ENCODE measurements at regions not wholly inside any gene's neighbourhood (a gene's known extent, or its start where the extent isn't known, plus 50 kb on each side); places are given as distances from the start of the nearest gene placed in this dataset.

DNA sequence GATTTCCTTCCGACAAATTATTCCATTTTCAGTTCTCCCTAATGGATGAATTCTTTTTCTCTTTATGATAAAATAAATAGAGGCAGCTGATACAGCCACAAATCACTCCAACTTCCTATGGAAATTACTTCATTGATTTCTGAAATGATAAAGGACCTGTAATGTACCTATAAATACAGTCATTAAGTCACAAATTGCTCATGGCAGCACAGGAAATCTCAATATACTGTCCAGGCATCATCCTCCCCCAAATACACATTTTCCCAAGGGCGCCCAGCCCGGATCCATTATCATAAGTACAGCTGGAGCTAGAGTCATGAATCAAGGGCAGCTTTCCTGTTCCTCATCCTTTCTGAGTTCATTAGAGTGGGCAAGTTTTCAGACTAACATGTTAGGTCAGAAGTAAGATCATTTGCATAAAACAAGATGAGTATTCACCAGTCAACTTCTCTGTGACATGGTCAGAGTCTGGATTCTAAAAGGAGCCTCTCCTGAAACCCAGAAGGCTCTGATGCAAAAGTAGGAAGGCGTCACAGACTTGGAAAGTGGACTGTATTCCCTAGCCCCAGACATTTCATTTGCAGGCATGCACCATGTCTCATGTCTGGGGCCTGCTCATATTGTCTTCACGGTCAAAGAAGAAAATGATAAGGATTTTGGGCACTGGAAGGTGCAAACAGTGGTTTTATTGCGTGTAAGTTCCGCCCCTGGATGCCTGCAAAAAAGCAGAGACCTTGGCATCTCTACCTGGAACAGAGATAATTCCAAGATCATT, 383.2 kb downstream of the PLK2 start:
- CTCF ChIA-PET = no interaction called here
- no peaks in the 10 kb centered on the region for H3K4me1 Mint-ChIP-seq
- no peak for DNase-seq
- H3K9me3 Mint-ChIP-seq = no peaks in the 10 kb centered on the region
- H3K4me3 Mint-ChIP-seq = no peak overlapping the region
- H3K27ac Mint-ChIP-seq = no peak overlapping the region
- no peaks in the 10 kb centered on the region for H3K27me3 Mint-ChIP-seq
- H3K36me3 Mint-ChIP-seq = no peaks in the 10 kb centered on the region

DNA sequence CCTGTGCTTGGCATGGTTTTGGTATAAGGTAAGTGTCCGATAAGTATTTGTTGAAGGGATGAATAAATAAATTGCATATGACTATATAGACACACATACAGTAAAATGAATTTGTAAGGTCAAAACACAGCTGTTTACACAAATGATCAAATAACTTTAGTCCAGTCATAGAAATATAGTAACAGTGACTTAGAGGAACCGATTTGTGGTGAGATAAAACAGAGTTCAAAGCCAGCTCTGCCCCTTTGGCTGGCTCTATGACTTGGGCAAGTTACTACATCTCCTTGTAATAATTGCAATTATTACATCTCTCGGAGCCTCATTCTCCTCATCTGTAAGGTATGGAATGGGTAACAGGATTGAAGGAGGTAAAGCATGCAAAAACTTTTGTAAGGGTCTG, 384.0 kb downstream of the PLK2 start:
- CTCF ChIA-PET = no interaction called here
- H3K27ac Mint-ChIP-seq = no peak overlapping the region
- no peaks in the 10 kb centered on the region for H3K36me3 Mint-ChIP-seq
- H3K9me3 Mint-ChIP-seq = no peaks in the 10 kb centered on the region
- H3K27me3 Mint-ChIP-seq = no peaks in the 10 kb centered on the region
- no peak overlapping the region for H3K4me3 Mint-ChIP-seq
- no peaks in the 10 kb centered on the region for H3K4me1 Mint-ChIP-seq
- no peak for DNase-seq

DNA sequence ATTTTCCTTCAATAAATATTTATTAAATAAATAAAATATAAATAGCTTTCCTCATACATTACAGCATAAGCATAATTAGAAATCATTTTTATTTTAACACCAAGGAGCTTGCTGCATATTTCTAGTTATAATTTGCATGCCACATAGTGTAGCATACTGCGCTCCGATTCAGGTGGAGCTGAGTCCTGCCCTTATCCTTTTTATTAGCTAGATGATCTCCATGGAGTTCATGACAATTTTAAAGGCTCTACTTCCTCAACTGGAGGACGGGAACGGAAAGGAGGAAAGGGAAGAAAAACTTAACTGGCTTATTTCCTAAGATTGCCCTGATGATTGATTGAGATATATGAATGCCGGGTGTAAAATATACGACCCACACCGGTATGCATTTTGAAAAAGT, 385.2 kb downstream of the PLK2 start:
- H3K4me1 Mint-ChIP-seq = no peaks in the 10 kb centered on the region
- no peak for DNase-seq
- no peak overlapping the region for H3K4me3 Mint-ChIP-seq
- no peaks in the 10 kb centered on the region for H3K36me3 Mint-ChIP-seq
- H3K27me3 Mint-ChIP-seq = no peaks in the 10 kb centered on the region
- no peaks in the 10 kb centered on the region for H3K9me3 Mint-ChIP-seq
- CTCF ChIA-PET = no interaction called here
- no peak overlapping the region for H3K27ac Mint-ChIP-seq

DNA sequence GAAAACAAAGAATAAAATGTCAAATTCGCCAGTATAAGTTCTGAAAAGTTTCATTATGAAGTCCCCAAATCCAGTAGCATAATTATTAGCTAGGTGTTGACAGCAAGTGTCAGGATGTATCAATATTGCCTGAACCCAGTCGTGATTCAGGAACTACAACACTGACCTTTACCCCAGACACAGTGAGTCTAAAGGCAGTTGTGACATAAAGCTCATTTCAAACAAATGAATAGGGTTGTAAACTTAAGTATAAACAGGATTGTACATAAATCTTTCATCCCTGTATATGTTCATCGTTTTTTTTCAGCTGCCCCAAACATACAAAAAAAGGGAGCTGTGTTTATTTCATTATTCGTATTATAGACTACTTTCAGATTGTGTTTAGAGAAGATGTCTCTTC, 385.7 kb downstream of the PLK2 start:
- H3K27ac Mint-ChIP-seq = no peak overlapping the region
- H3K9me3 Mint-ChIP-seq = no peaks in the 10 kb centered on the region
- no peaks in the 10 kb centered on the region for H3K36me3 Mint-ChIP-seq
- CTCF ChIA-PET = no interaction called here
- H3K4me3 Mint-ChIP-seq = no peak overlapping the region
- no peak for DNase-seq
- no peaks in the 10 kb centered on the region for H3K4me1 Mint-ChIP-seq
- H3K27me3 Mint-ChIP-seq = no peaks in the 10 kb centered on the region

DNA sequence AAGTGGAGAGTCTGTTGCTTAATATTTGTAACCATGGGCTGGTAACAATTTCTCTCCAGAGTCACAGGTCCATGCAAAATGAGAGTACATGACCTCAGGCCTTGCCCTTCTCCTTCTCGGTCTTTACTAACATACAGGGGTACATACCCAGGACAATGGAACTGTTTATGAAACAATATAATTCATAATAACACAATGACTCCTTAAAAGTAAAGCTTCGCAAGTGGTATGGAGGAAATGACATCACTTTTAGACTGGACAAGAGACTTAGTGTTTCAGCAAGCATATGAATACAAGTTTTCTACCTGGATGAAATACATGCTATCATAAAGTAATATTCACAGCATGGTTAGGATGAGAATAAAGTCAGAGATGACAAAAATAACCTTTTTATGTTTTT, 386.6 kb downstream of the PLK2 start:
- no peaks in the 10 kb centered on the region for H3K9me3 Mint-ChIP-seq
- no peak overlapping the region for H3K27ac Mint-ChIP-seq
- no peaks in the 10 kb centered on the region for H3K36me3 Mint-ChIP-seq
- CTCF ChIA-PET = interaction anchor here (0.7 kb wide), 1 partner anchor 679 kb away, joined by 3 read pairs; no protein-coding TSS in a partner anchor
- no peaks in the 10 kb centered on the region for H3K27me3 Mint-ChIP-seq
- no peak for DNase-seq
- H3K4me1 Mint-ChIP-seq = no peaks in the 10 kb centered on the region
- H3K4me3 Mint-ChIP-seq = no peak overlapping the region

DNA sequence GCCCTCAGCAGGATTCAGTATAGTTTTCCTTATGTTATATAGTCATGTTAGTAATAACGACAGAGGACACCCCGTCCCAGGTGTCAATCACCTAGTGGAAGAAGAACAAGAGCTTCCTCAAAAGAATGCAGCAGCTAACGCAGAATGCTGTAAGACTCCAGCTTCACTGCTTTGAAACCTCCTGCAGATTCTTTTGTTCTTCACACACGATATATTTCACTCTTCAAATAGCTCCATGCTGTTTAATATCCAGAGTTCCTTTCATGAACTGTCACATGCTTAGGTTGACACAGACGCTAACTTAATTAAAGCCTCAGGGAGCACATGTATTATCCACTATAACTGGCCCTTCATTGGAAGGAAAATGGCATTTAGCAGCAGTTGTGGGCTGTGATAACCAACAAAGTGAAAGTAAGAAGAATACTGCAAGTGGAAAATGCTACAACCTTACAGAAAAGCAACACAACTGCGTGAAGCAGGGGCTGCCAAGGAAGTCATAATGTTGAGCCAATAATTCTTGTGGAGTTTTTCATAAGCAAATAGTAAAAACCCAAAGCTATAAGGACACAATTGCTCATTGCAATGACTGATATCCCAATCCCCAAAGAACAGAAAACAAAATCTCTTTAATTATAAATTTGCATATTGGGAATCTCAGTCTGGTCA, 387.5 kb downstream of the PLK2 start:
- DNase-seq = no peak
- CTCF ChIA-PET = interaction anchor here (0.6 kb wide), 1 partner anchor 50 kb away, joined by 3 read pairs; no protein-coding TSS in a partner anchor
- Mint-ChIP-seq H3K36me3 (no peaks in the 10 kb centered on the region), H3K4me1 (no peaks in the 10 kb centered on the region), H3K9me3 (no peaks in the 10 kb centered on the region), H3K27me3 (no peaks in the 10 kb centered on the region), H3K4me3 (no peak overlapping the region), H3K27ac (no peak overlapping the region)

DNA sequence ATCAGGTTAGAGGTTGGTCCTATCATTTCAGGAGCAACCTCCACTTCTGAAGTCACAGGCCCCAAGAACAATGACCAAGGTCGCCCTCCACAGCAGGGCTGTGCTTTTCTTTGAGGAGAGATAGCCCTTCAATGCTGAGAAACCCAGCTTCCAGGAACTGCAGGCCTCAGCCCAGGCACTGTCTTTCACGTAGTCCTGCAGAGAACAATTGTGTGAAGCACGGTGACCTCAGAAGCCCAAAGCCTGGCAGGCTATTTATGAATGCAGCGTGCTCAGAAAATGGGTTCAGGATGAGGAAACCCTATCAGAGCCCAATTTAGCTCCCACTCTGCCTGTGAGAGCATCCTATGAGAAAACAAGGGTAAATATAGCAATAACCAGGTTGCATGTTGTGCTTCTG, 388.3 kb downstream of the PLK2 start:
- CTCF ChIA-PET = no interaction called here
- Mint-ChIP-seq H3K9me3 (no peaks in the 10 kb centered on the region), H3K27me3 (no peaks in the 10 kb centered on the region), H3K4me3 (no peak overlapping the region), H3K4me1 (no peaks in the 10 kb centered on the region), H3K27ac (no peak overlapping the region), H3K36me3 (no peaks in the 10 kb centered on the region)
- DNase-seq = no peak

DNA sequence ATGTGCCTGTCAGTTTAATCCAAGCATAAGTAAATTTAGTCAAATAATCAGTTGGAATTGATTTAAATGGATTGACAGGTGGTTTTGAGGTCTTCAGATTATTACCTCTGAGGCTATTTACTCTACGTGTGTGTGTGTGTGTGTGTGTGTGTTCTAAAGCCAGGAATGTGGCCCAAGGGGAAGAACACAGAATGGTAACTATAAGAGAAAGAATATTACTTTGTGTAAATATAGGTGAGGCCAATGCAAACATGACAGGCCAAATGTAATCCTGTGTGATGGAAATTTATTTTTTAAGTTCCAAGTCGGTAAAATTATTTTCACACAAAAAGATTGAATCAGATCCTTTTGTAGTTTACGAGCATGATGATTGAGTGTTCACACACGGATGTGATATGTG, 390.0 kb downstream of the PLK2 start:
- Mint-ChIP-seq H3K27ac (no peak overlapping the region), H3K36me3 (no peaks in the 10 kb centered on the region), H3K4me1 (no peaks in the 10 kb centered on the region), H3K9me3 (no peaks in the 10 kb centered on the region), H3K27me3 (no peaks in the 10 kb centered on the region), H3K4me3 (no peak overlapping the region)
- no peak for DNase-seq
- CTCF ChIA-PET = no interaction called here

DNA sequence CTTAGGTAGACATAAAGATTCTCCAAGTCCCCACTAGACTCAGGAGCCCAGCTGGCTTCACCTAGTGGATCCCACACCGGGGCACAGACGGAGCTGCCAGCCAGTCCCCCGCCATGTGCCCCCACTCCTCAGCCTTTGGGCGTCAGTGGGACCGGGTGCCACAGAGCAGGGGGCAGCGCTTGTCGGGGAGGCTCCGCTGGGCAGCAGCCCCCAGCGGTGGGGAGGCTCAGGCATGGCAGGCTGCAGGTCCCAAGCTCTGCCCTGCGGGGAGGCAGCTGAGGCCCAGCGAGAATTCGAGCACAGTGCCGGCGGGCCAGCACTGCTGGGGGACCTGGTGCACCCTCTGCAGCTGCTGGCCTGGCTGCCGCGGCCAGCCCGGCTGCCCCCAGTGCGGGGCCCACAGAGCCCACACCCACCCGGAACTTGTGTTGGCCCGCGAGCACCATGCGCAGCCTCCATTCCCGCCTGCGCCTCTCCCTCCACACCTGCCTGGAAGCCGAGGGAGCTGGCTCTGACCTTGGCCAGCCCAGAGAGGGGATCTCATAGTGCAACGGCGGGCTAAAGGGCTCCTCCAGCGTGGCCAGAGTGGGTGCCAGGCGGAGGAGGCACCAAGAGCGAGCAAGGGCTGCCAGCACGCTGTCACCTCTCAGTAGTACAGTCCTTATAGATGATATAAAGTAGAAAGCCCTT, 390.7 kb downstream of the PLK2 start:
- DNase-seq = no peak
- H3K4me1 Mint-ChIP-seq = no peaks in the 10 kb centered on the region
- no peak overlapping the region for H3K27ac Mint-ChIP-seq
- H3K4me3 Mint-ChIP-seq = no peak overlapping the region
- no peaks in the 10 kb centered on the region for H3K27me3 Mint-ChIP-seq
- CTCF ChIA-PET = no interaction called here
- H3K9me3 Mint-ChIP-seq = no peaks in the 10 kb centered on the region
- no peaks in the 10 kb centered on the region for H3K36me3 Mint-ChIP-seq

DNA sequence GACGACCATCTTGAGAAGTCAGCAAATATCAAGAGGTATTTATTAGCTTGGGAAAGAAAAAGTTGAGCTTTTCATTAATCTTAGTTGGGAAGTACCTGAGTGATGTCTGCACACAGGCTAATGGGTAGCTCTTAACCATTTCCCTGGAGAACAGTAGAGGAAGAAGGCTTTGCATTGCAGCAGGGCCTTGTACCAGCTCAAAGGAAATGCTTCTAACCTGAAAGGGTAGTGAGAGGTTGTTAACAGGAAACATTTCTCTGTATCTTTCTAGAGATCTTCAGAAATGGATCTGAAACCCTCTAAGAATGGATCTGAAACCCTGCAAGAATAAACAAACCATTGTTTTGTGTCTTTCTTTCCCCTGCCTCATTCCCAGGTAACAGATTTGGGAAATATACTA, 393.3 kb downstream of the PLK2 start:
- Mint-ChIP-seq H3K4me1 (no peaks in the 10 kb centered on the region), H3K9me3 (no peaks in the 10 kb centered on the region), H3K36me3 (no peaks in the 10 kb centered on the region), H3K4me3 (no peak overlapping the region), H3K27me3 (no peaks in the 10 kb centered on the region), H3K27ac (no peak overlapping the region)
- DNase-seq = no peak
- CTCF ChIA-PET = no interaction called here

DNA sequence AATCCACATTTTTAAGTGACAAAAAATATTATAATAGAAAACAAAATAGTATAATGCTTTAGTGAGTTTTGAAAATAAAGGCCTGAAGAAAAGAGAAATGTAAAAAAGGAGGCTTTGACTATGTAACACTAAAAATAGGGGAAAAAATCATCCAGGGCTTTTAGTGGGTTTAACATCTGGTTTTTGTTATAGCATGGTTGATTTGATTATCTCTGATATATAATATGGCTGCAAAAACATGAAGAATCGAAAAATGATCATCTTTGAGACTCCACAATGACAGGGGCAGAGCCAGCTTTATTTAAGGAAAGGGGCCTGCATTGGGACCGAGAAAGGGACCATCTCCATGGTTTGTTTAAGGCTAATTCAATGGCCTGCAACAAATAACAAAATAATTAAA, 393.8 kb downstream of the PLK2 start:
- Mint-ChIP-seq H3K36me3 (no peaks in the 10 kb centered on the region), H3K9me3 (no peaks in the 10 kb centered on the region), H3K4me3 (no peak overlapping the region), H3K27me3 (no peaks in the 10 kb centered on the region), H3K4me1 (no peaks in the 10 kb centered on the region), H3K27ac (no peak overlapping the region)
- CTCF ChIA-PET = no interaction called here
- DNase-seq = no peak

DNA sequence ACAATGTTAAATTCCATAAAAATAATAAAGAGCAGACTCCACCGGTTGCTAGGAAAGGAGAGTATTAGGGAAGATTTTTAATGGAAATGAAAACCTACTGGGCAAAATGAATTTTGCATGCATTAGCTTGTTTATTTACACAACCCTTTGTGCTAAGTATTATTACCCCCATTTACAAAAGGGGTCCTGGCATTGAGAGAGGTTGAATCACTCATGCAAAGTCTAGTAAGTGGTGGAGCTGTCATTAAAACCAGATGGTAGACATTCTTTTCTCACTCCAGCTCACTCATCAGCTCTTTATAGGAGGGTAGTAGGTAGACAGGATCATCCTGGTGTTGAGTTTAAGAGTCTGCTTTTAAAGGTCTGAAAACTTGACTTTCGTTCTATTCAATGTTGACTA, 395.1 kb downstream of the PLK2 start:
- Mint-ChIP-seq H3K4me1 (no peaks in the 10 kb centered on the region), H3K4me3 (no peak overlapping the region), H3K27ac (no peak overlapping the region), H3K9me3 (no peaks in the 10 kb centered on the region), H3K27me3 (no peaks in the 10 kb centered on the region), H3K36me3 (no peaks in the 10 kb centered on the region)
- CTCF ChIA-PET = no interaction called here
- DNase-seq = no peak

DNA sequence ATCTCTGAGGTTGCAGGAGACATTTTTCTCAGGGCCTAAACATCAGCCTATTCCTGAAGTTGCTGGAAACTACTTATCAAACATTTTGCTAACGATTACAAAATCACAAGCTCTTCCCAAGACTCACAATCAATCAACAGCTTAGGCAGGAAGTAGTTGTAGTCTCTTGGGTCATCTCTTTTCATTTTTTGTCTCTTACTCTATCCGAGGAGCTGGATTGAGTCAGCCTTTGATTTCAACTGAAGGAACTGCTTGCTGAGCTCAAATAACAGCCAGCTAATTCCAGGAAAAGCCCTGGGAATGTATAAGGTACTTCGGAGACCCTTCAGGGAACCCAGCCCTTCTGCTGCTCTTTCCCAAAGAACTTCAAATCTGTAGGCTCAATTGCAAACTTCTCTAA, 398.9 kb downstream of the PLK2 start:
- Mint-ChIP-seq H3K27me3 (no peaks in the 10 kb centered on the region), H3K4me1 (no peaks in the 10 kb centered on the region), H3K4me3 (no peak overlapping the region), H3K27ac (no peak overlapping the region), H3K9me3 (no peaks in the 10 kb centered on the region), H3K36me3 (no peaks in the 10 kb centered on the region)
- no peak for DNase-seq
- CTCF ChIA-PET = no interaction called here

DNA sequence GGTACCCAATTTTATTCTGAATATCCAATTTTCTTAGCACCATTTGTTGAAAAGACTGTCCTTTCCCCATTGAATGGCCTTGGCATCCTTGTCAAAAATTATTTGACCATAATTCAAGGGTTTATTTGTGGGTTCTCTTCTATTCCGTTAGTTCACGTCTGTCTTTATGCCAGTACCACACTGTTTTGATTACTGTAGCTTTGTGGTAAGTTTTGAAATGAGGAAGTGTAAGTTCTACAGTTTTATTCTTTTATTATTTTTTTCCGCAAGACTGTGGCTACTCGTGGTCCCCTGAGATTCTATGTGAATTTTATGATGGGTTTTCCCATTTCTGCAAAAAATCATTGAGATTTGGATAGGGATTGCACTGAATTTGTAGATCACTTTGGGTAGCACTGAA, 402.6 kb downstream of the PLK2 start:
- no peak overlapping the region for H3K4me3 Mint-ChIP-seq
- CTCF ChIA-PET = no interaction called here
- no peaks in the 10 kb centered on the region for H3K27me3 Mint-ChIP-seq

DNA sequence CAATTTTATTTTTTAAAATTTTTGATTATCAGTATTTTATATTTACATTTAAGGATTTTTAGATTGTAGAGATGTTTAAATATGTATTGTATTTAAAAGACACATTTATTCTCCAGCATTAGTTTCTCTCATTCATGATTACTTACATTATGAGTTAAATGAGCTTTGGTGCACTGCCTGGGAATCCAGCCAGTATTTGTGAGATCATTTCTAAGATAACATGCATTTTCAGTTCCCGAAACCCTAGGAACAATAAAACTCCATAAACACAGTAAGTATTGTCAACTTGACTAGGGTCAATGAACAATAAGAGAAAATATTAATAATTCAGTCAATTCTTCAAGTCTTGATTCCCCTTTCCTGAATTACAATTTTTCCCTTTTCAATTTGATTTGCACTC, 403.3 kb downstream of the PLK2 start:
- no peak for DNase-seq
- Mint-ChIP-seq H3K4me1 (no peaks in the 10 kb centered on the region), H3K4me3 (no peak overlapping the region), H3K36me3 (no peaks in the 10 kb centered on the region), H3K27ac (no peak overlapping the region), H3K27me3 (no peaks in the 10 kb centered on the region), H3K9me3 (peaks cover 6% of the 10 kb centered on the region)
- CTCF ChIA-PET = no interaction called here

More for the DNA sequence above, 402.6 kb downstream of the PLK2 start:
- no peak for DNase-seq
- Mint-ChIP-seq H3K36me3 (no peaks in the 10 kb centered on the region), H3K27ac (no peak overlapping the region), H3K4me1 (no peaks in the 10 kb centered on the region), H3K9me3 (peaks cover 5% of the 10 kb centered on the region)

Data from activated naive CD4-positive, alpha-beta T cell treated with anti-CD3 and anti-CD28 coated beads, Interleukin-2, amount 10 ng/mL, durations not matched to agents 7 days and 5 days (primary cell).